Amygdala (tissue), 56 donors: ENCODE measurements at regions not wholly inside any gene's neighbourhood (a gene's known extent, or its start where the extent isn't known, plus 50 kb on each side); places are given as distances from the start of the nearest gene placed in this dataset.

ENCODE experiments used
- DNase-seq, 56 donors: peaks; one replicate each; lab custom pipeline; 2025; lab: John Stamatoyannopoulos, UW

DNA sequence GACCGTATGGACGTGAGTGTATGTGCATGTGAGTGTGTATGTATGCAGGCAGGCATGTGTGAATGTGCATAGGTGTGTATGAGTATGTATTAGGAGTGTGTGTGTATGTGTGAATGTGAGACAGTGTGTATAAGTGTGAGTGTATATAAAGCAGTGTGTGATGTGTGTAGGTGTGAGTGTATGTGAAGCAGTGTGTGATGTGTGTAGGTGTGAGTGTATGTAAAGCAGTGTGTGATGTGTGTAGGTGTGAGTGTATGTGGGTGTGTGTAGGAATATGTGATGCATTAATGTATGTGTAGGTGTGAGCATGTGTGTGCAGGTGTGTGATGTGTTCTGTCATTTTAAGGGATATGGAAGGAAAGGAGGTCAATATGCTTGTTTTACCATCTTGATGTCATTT lies 215.5 kb downstream of the GADD45G start:
- DNase-seq: no peak

- no peak for DNase-seq
Measured at GRCh38 chr9:89821081-89821480, 216.3 kb downstream of the GADD45G start.

- DNase-seq: no peak
Measured at GRCh38 chr9:89822996-89823395, 218.2 kb downstream of the GADD45G start.

- no peak for DNase-seq
Measured at GRCh38 chr9:89825669-89826068, 220.9 kb downstream of the GADD45G start.

- no peak for DNase-seq
Measured at GRCh38 chr9:89826186-89826585, 221.4 kb downstream of the GADD45G start.

- no peak for DNase-seq
Measured at GRCh38 chr9:89829346-89829745, 224.5 kb downstream of the GADD45G start.

GRCh38 chr9:89835666-89836065 lies 230.9 kb downstream of the GADD45G start:
- no peak for DNase-seq

DNA sequence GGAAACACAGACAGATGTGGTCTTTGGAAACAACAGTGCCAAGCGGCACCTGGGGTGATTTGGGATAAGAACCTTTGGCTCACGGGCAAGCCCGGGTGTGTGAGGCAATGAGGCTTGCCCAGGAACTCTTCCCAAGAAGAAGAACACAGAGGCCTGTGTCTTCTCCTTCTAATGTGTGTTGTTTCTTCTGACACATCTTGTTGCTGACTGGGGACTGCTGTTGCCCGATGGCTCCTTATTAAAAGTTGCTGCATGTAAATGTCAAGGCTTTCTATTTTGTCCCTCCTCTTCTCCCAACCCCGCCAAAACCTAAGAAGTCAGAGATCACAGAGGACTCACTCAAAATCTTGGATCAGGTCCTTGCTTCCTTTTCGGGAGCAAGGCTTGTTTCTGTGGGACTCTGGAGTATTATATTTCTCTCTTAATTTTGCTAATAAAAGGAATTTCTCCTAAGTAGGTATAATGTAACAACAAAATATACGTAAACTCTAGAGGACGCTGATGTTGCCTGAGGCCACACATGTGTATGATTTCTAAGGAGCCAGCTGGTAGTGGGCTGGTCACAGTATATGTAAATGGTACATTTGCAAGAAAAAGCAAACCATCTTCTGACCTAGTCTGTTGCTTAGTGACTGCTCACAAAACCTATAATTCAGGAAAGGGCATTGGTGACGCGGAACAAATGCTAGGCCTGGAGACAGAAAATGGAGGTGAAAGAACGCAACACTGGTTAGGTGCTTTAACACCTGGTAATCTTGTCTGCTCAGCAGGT lies 232.5 kb downstream of the GADD45G start:
- DNase-seq: no peak

GRCh38 chr9:89837934-89838310 lies 233.1 kb downstream of the GADD45G start:
- no peak for DNase-seq

DNA sequence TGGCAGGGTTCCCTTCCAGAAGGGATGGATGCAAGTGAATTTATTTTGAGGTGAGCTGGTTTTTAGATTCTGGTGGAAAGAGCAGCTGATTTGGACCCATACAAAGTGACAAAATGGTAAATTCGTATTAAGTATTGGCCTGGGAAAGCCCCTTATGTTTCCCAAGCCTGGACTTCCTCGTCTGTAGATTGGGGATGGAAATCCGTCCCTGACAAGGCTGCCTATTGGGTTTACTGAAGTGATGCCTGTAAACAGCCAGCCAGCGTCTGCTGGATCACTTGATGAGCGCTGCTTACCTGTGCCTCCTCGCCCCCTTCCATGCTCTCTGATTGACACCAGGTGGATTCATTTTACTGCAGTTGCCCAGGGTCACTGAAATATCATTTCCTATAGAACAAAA lies 233.8 kb downstream of the GADD45G start:
- no peak for DNase-seq

DNA sequence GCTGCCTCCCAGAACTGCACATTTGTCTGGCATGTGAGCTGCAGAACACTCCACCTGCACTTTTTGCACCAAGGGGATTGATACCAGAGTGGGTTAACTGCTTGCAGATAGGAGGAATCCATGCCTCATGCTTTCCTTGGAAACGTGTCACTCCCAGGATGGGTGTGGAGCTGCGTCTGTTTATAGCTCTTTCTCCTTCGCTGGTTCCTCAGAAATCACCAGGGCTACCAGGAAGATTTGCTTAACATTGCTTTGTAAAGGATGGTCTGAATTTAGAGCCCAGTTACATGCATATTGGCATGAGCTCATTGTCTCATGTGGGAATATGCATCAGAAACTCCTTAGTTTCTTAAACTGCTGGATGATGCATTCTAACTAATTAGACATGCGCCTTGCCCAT lies 234.6 kb downstream of the GADD45G start:
- peak in 3 of 56 donors; percentile 14 to 33 (median 15) for DNase-seq

- no peak for DNase-seq
Measured at GRCh38 chr9:89839952-89840351, 235.1 kb downstream of the GADD45G start.

DNA sequence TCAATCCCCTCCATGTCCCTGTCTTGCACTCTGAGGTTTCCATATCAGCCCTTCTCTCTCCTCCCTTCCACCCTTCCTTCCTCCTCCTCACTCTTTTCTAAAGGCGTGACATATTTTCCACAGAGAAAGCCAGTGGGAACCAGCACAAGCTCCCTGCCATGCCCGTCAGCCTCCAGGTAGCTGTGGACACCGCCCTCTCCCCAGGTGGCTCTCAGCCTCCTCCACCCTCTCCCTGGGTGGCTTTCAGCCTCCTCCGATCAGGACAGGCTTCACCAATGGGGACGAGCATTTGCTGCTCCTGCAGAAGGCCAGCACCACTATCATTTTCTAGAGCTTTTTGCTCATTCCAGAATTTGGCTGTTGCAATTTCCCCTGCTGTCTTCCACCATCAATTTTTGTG lies 236.6 kb downstream of the GADD45G start:
- DNase-seq: no peak

DNA sequence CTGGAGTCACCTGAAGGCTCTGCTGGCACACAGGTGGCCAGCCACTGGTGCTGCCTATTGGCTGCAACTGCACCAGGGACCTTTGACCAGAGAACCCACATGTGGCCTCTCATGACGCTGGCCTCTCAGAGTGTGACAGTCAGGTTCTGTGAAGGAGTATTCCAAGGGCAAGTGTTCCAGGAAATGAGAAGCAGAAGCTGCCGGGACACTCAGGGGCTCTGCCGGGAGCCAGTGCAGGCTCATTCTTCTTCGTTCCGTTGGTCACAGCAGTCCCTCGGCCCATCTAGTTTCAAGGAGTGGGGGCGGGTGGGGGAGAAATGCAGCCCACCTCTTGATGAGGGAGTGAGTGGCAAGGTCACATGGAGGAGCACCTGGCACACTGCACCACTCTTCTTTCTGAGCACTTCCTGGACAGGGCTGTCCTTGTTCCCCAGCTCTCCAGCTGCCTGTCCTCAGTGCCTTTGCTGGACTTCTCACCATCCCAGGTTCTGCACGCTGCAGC lies 237.5 kb downstream of the GADD45G start:
- DNase-seq: no peak

GRCh38 chr9:89843074-89843473 lies 238.3 kb downstream of the GADD45G start:
- no peak for DNase-seq

- DNase-seq: no peak
Measured at GRCh38 chr9:89843591-89843990, 238.8 kb downstream of the GADD45G start.

DNA sequence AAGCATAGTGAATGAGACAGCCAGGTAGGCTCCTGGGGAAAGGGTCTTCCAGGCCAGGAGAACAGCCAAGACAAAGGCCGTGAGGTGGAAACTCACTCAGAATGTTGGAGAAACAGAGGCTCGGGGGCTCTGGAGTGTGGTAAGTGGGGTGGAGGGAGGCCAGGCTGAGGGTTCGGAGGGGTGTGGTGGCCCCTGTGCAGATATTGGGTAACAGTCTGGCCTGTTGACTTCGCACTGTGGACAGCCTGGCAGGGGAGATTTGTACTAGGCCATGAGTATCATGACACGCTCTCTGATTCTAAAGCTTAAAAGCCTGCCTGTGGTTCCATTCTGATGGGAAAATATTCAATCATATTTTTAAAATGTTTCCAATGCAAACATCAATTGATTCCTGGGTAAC lies 239.3 kb downstream of the GADD45G start:
- no peak for DNase-seq

DNA sequence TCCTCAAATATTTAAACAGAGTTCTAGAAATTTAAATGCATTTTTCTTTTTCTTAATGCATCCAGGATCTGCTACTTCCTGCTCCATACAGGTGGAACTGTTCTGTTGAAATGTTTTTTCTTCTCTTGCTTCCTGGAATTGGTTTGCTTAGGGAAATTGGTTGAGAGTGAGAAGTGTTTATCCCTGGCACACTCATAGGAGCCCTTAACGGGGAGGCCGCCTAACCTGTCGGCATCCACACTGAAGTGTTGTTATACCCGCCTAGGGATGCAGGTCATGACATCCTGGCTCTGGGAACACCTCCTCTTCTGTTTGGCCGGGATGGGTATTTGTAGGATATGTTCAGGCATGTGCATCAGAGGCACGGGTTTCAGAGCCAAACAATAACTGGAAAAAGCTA lies 239.7 kb downstream of the GADD45G start:
- no peak for DNase-seq

DNA sequence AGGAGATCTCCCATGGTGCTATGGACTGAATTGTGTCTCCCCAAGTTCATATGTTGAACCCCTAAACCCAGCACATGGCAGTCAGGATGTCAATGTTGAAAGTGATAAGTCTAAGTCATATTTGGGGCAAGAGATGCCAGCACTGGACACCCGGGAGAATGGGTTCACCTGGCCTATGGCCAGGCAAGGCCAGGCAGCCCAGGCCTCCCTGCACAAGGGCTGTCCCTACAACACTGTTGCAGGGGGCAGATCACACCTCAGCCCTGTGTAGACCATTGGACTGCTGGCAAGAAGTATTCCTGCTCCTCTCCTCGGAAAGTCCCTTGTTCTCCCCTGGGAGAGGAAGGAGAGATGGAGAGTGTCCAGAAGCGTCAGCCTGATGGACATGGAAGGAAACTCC lies 240.5 kb downstream of the GADD45G start:
- DNase-seq: no peak

DNA sequence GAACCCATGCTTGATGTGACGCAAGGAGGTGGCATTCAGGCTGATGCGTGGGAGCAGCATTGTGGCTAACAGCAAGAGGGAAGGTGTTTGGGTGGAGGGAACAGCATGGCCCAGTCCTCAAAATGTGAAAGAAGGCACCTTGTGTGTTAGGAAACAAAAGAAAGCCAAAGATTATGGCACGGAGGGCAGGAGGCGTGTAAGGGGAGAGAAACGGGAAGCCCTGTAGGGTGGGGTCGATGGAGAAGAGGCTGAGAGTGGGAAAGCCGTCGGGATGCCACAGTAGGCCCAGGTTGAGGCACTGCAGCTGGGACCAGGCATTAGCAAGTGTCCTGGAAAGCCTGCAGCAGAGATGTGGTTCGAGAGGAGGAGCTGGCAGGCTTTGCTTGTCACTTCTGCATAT lies 241.1 kb downstream of the GADD45G start:
- no peak for DNase-seq

DNA sequence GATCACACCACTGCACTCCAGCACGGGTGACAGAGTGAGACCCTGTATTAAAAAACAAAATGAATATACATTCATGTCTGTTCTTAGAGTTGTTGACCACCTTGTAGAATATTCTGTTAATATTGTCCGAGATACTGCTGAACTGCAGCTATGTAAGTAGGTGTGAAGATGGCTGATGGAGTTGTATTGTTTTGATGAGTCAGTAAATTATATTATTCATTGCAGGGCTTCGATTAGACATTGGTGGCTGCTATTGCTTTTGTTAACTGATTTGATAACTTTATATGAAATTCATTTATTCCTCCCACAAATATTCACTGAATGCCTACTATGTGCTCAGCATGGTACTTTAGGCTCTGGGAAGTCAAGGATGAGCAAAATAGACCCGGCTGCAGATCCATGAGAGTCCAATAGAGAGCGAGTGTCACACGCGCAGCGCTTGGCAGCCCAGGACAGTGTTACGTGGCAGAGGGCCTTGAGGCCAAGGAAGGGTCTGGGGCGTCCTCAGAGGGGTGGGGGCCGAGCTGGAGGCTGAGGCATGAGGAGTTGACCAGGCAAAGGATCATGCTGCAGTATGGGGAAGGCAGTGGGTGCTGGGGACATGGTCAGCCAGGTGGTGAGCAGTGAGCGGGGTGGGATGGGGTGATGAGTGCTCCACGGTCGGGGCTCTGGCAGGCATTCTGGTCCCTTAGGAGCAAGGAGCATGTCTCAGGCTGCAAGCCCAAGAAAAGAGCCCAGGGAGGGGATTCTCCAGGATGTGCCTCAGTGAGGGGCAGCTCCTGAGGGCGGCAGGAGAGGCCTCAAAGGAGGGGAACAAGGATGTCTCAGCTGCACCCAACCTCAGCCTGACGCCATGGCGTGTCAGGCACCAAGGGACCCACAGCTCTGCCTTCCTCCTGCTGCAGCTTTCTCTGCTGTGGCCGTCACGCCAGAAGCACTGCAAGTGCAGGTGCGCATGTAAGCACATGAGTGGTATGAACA lies 243.5 kb downstream of the GADD45G start:
- no peak for DNase-seq

GRCh38 chr9:89849096-89849495 lies 244.3 kb downstream of the GADD45G start:
- no peak for DNase-seq
